H1 (cell line): ENCODE measurements at regions not wholly inside any gene's neighbourhood (a gene's known extent, or its start where the extent isn't known, plus 50 kb on each side); places are given as distances from the start of the nearest gene placed in this dataset.

Experiments used
- EGR1 ChIP-seq: IDR thresholded peaks from 2 replicates; pipeline ENCODE4 v1.6.1; 2011; ENCODE audit warnings: low read depth, low read length, borderline replicate concordance
- HDAC6 ChIP-seq: IDR thresholded peaks from one replicate; pipeline ENCODE4 v1.7.1; 2012; ENCODE audit warnings: low read depth, mild to moderate bottlenecking, inconsistent platforms, low read length, moderate library complexity
- MAX ChIP-seq: IDR thresholded peaks from 2 replicates; pipeline ENCODE4 v1.6.1; 2012; ENCODE audit warnings: inconsistent platforms
- PHF8 ChIP-seq: fragments of 200-600 bp; sonication (generic); conservative IDR thresholded peaks from 2 replicates; pipeline ENCODE4 v1.7.1; 2012; ENCODE audit warnings: low read depth, mild to moderate bottlenecking, inconsistent platforms, low read length, moderate library complexity
- SIN3A ChIP-seq, 2 experiments: IDR thresholded peaks in 1 of 2; conservative IDR thresholded peaks in 1 of 2; 2 replicates each; pipeline ENCODE4 v1.6.1; 2011 to 2012; ENCODE audit warnings: low read length in 2 of 2, improper control_type of control experiment in 1 of 2, low read depth in 1 of 2, mild to moderate bottlenecking in 1 of 2
- TAF1 ChIP-seq: IDR thresholded peaks from 2 replicates; pipeline ENCODE4 v1.6.1; 2011; ENCODE audit warnings: mild to moderate bottlenecking, low read depth, low read length

- TF ChIP-seq PHF8 (no peak), SIN3A (conservative IDR thresholded peaks at IDR 0.05 in 1 of 2, IDR thresholded peaks at IDR 0.05 in 1 of 2; ENCODE audit: low read depth in 1 of 2, low read length in 2 of 2) (no peak), HDAC6 (no peak), TAF1 (no peak), EGR1 (no peak), MAX (no peak)
Observed at GRCh38 chr2:128613351-128613750, 294.7 kb upstream of the HS6ST1 start.
